Endodermal cell (in vitro differentiated cells): ENCODE measurements at regions not wholly inside any gene's neighbourhood (a gene's known extent, or its start where the extent isn't known, plus 50 kb on each side); places are given as distances from the start of the nearest gene placed in this dataset.
A peak's percentile ranks its signal among the peaks of the same experiment; 100 is the strongest.

Experiments used
- DNase-seq: peaks from one replicate; pipeline ENCODE4 v3.0.0-alpha.2; 2017
- H3K27ac ChIP-seq: 2 replicates; pipeline ENCODE4 v1.5.1; 2013; ENCODE audit warnings: mild to moderate bottlenecking, low read depth, low read length, moderate library complexity
- H3K27me3 ChIP-seq: 2 replicates; pipeline ENCODE4 v1.6.1; 2013; ENCODE audit warnings: mild to moderate bottlenecking, low read length, moderate library complexity; ENCODE audit not compliant: insufficient read depth, control insufficient read depth, poor library complexity, severe bottlenecking
- H3K36me3 ChIP-seq: 2 replicates; pipeline ENCODE4 v1.7.0; 2013; ENCODE audit warnings: mild to moderate bottlenecking, low read length, moderate library complexity; ENCODE audit not compliant: control insufficient read depth, insufficient read depth
- H3K4me1 ChIP-seq: one replicate; pipeline ENCODE4 v1.7.0; 2013; ENCODE audit warnings: low read length; ENCODE audit not compliant: control insufficient read depth, insufficient read depth
- H3K4me3 ChIP-seq: 2 replicates; pipeline ENCODE4 v1.5.1; 2013; ENCODE audit warnings: mild to moderate bottlenecking, low read length, moderate library complexity
- H3K9ac ChIP-seq: 2 replicates; pipeline ENCODE4 v1.6.1; 2013; ENCODE audit warnings: mild to moderate bottlenecking, low read length, moderate library complexity; ENCODE audit not compliant: poor library complexity, severe bottlenecking; ENCODE audit errors: extremely low read depth
- H3K9me3 ChIP-seq: 2 replicates; pipeline ENCODE4 v1.6.1; 2013; ENCODE audit warnings: mild to moderate bottlenecking, low read length, moderate library complexity; ENCODE audit not compliant: control insufficient read depth
- H3K27ac Mint-ChIP-seq: 2 replicates; pipeline ENCODE4 v1.8.0; 2020; ENCODE audit warnings: mixed read lengths
- H3K27me3 Mint-ChIP-seq: 2 replicates; pipeline ENCODE4 v1.8.0; 2021; ENCODE audit warnings: mild to moderate bottlenecking, mixed read lengths; ENCODE audit not compliant: insufficient read depth
- H3K36me3 Mint-ChIP-seq: 2 replicates; pipeline ENCODE4 v1.8.0; 2020; ENCODE audit warnings: low read depth, mixed read lengths
- H3K4me1 Mint-ChIP-seq: 2 replicates; pipeline ENCODE4 v1.8.0; 2020; ENCODE audit warnings: mixed read lengths
- H3K4me3 Mint-ChIP-seq: 2 replicates; pipeline ENCODE4 v1.8.0; 2020; ENCODE audit warnings: mild to moderate bottlenecking, moderate library complexity, mixed read lengths
- H3K9me3 Mint-ChIP-seq: 2 replicates; pipeline ENCODE4 v1.8.0; 2020; ENCODE audit warnings: mild to moderate bottlenecking, mixed read lengths
- CTCF ChIP-seq: fragments of 200-600 bp; sonication (generic); conservative IDR thresholded peaks from 2 replicates; pipeline ENCODE4 v1.5.0; 2021; ENCODE audit warnings: antibody characterized with exemption, mild to moderate bottlenecking
- WGBS, 2 experiments: methylation state at CpG; one replicate each; pipeline versions ENCODE4 v1.1.5 to v1.1.7; 2013; ENCODE audit warnings: missing lambda C conversion rate in 2 of 2, mixed read lengths in 1 of 2; ENCODE audit not compliant: insufficient coverage in 1 of 2, insufficient read length in 1 of 2; 5-methylcytosine and 5-hydroxymethylcytosine counted together

GRCh38 chr22:44628273-44628672, 73.7 kb upstream of the PRR5 start:
- no peak overlapping the region for H3K4me3 ChIP-seq
- 89 to 90% methylated on average over 2 to 4 of the region's 4 CpGs for WGBS, 2 experiments
- Mint-ChIP-seq H3K36me3 (no peaks in the 10 kb centered on the region), H3K27ac (no peak overlapping the region), H3K4me1 (peaks cover 6% of the 10 kb centered on the region), H3K9me3 (no peaks in the 10 kb centered on the region), H3K4me3 (no peak overlapping the region), H3K27me3 (peaks cover 70% of the 10 kb centered on the region)
- peaks cover 4% of the 10 kb centered on the region for H3K4me1 ChIP-seq
- H3K9me3 ChIP-seq, result no peaks in the 10 kb centered on the region
- H3K27ac ChIP-seq, result no peak overlapping the region
- DNase-seq, result no peak
- TF ChIP-seq CTCF, result no peak
- H3K27me3 ChIP-seq, result peaks cover 12% of the 10 kb centered on the region
- no peaks in the 10 kb centered on the region for H3K36me3 ChIP-seq
- H3K9ac ChIP-seq, result no peak overlapping the region

GRCh38 chr22:44627521-44628139, 74.4 kb upstream of the PRR5 start:
- Histone ChIP-seq H3K9ac (no peak overlapping the region), H3K9me3 (no peaks in the 10 kb centered on the region), H3K4me3 (no peak overlapping the region), H3K27me3 (peaks cover 6% of the 10 kb centered on the region), H3K4me1 (peaks cover 4% of the 10 kb centered on the region), H3K27ac (no peak overlapping the region), H3K36me3 (no peaks in the 10 kb centered on the region)
- Mint-ChIP-seq H3K4me3 (no peak overlapping the region), H3K27me3 (peaks cover 73% of the 10 kb centered on the region), H3K27ac (no peak overlapping the region), H3K36me3 (no peaks in the 10 kb centered on the region), H3K9me3 (no peaks in the 10 kb centered on the region), H3K4me1 (peaks cover 6% of the 10 kb centered on the region)
- 71 to 73% methylated on average over 10 to 19 of the region's 19 CpGs for WGBS, 2 experiments
- no peak for TF ChIP-seq CTCF
- peak; percentile 49 for DNase-seq

DNA sequence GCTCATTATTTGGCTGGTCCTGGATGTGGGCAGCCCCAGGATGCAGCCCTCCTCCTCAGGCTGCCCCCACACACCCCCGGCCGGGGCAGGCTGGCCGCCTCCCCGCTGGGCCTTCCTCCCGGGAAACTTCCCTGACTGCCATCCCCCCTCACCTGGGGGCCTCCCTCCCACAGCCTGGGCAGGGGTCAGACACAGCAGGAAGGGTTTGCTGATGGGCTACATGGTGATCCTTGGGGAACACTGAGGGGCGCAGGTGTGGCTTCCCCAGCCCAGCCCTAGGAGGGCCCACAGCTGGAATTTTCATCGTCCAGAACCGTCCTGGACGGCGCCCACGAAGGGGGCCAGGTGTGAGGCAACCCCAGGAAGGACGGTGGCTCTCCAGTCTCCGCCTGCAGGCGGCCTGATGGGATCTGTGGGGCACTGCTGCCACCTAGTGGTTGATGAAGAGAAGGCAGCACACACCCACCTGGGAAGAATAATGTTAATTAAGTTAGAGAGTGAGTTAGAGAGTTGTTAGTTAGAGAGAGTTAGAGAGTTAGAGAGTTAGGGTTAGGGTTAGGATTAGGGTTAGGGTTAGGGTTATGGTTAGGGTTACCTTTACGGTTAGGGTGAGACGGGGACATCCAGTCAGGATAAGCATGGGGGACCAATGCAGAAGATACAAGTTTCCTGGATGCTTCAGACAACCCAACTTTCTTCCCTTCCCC, 75.9 kb upstream of the PRR5 start:
- Mint-ChIP-seq H3K4me3 (no peak overlapping the region), H3K36me3 (no peaks in the 10 kb centered on the region), H3K4me1 (peaks cover 6% of the 10 kb centered on the region), H3K27me3 (peaks cover 71% of the 10 kb centered on the region), H3K9me3 (no peaks in the 10 kb centered on the region), H3K27ac (no peak overlapping the region)
- Histone ChIP-seq H3K9ac (no peak overlapping the region), H3K36me3 (no peaks in the 10 kb centered on the region), H3K27me3 (peaks cover 3% of the 10 kb centered on the region), H3K27ac (no peak overlapping the region), H3K9me3 (no peaks in the 10 kb centered on the region), H3K4me3 (no peak overlapping the region), H3K4me1 (peaks cover 4% of the 10 kb centered on the region)
- 3 to 10% methylated on average over 6 to 16 of the region's 16 CpGs for WGBS, 2 experiments
- peak; percentile 93 for DNase-seq
- TF ChIP-seq CTCF, result peak; percentile 99
